Liver (tissue), 8 donors: ENCODE measurements at regions not wholly inside any gene's neighbourhood (a gene's known extent, or its start where the extent isn't known, plus 50 kb on each side); places are given as distances from the start of the nearest gene placed in this dataset.

Experiments used
- DNase-seq: peaks from one replicate; pipeline ENCODE4 v3.0.0-alpha.2; 2017; ENCODE audit warnings: low spot score
- H3K27ac ChIP-seq, 2 donors: one replicate each; pipeline ENCODE4 v1.7.0; 2013; ENCODE audit warnings: inconsistent platforms in 2 of 2, low read length in 2 of 2, control low read depth in 1 of 2, low read depth in 1 of 2, mild to moderate bottlenecking in 1 of 2
- H3K27me3 ChIP-seq, 4 donors: one replicate each; pipeline versions ENCODE4 v1.6.1 to v1.7.0; 2013; ENCODE audit warnings: low read length in 3 of 4, inconsistent platforms in 1 of 4, mild to moderate bottlenecking in 1 of 4, moderate library complexity in 1 of 4; ENCODE audit not compliant: control insufficient read depth in 4 of 4, insufficient read depth in 4 of 4
- H3K36me3 ChIP-seq, 4 donors: one replicate each; pipeline versions ENCODE4 v1.6.1 to v1.7.0; 2013; ENCODE audit warnings: low read length in 3 of 4, mild to moderate bottlenecking in 3 of 4, low read depth in 1 of 4, moderate library complexity in 1 of 4; ENCODE audit not compliant: control insufficient read depth in 4 of 4, insufficient read depth in 3 of 4
- H3K4me1 ChIP-seq, 4 donors: one replicate each; pipeline versions ENCODE4 v1.6.1 to v1.7.0; 2013; ENCODE audit warnings: low read length in 3 of 4, mild to moderate bottlenecking in 3 of 4, moderate library complexity in 1 of 4; ENCODE audit not compliant: control insufficient read depth in 4 of 4, insufficient read depth in 4 of 4
- H3K4me3 ChIP-seq, 3 donors: one replicate each; pipeline versions ENCODE4 v1.6.1 to v1.7.0; 2013; ENCODE audit warnings: low read length in 3 of 3, control low read depth in 1 of 3, low read depth in 1 of 3, mild to moderate bottlenecking in 1 of 3
- H3K9ac ChIP-seq, 2 donors: one replicate each; pipeline ENCODE4 v1.7.0; 2013; ENCODE audit warnings: low read length in 2 of 2, mild to moderate bottlenecking in 2 of 2, moderate library complexity in 2 of 2, control low read depth in 1 of 2, low read depth in 1 of 2
- H3K9me3 ChIP-seq, 4 donors: one replicate each; pipeline versions ENCODE4 v1.6.1 to v1.7.0; 2013; ENCODE audit warnings: low read length in 3 of 4; ENCODE audit not compliant: control insufficient read depth in 4 of 4
- EGR1 ChIP-seq, 2 donors: IDR thresholded peaks; 2 replicates each; pipeline ENCODE4 v1.6.1; 2016 to 2018; ENCODE audit warnings: antibody characterized with exemption in 2 of 2, low read depth in 2 of 2
- GABPA ChIP-seq, 2 donors: IDR thresholded peaks in 1 of 2; conservative IDR thresholded peaks in 1 of 2; 2 replicates each; pipeline ENCODE4 v1.6.1; 2016; ENCODE audit warnings: antibody characterized with exemption in 2 of 2, mild to moderate bottlenecking in 1 of 2, moderate library complexity in 1 of 2
- HNF4G ChIP-seq: IDR thresholded peaks from 2 replicates; pipeline ENCODE4 v1.6.1; 2016; ENCODE audit warnings: antibody characterized with exemption
- JUND ChIP-seq, 2 donors: IDR thresholded peaks; 2 replicates each; pipeline ENCODE4 v1.6.1; 2016; ENCODE audit warnings: antibody characterized with exemption in 2 of 2
- NR2F2 ChIP-seq: IDR thresholded peaks from 2 replicates; pipeline ENCODE4 v1.6.1; 2016; ENCODE audit warnings: antibody characterized with exemption
- RAD21 ChIP-seq, 2 donors: IDR thresholded peaks; 2 replicates each; pipeline ENCODE4 v1.6.1; 2016; ENCODE audit warnings: antibody characterized with exemption in 2 of 2, mild to moderate bottlenecking in 2 of 2
- RXRA ChIP-seq, 2 donors: IDR thresholded peaks; 2 replicates each; pipeline ENCODE4 v1.6.1; 2017 to 2018; ENCODE audit warnings: antibody characterized with exemption in 2 of 2, mild to moderate bottlenecking in 1 of 2
- SP1 ChIP-seq: IDR thresholded peaks from 2 replicates; pipeline ENCODE4 v1.6.1; 2018; ENCODE audit warnings: antibody characterized with exemption, mild to moderate bottlenecking
- TAF1 ChIP-seq: conservative IDR thresholded peaks from 2 replicates; pipeline ENCODE4 v1.6.1; 2016; ENCODE audit warnings: antibody characterized with exemption, mild to moderate bottlenecking
- WGBS: extraction: QIAGEN DNeasy Blood & Tissue Kit; methylation state at CpG from one replicate; pipeline ENCODE4 v1.1.7; 2013; 5-methylcytosine and 5-hydroxymethylcytosine counted together
- TF ChIP-seq, protein P1 (sequence below): IDR thresholded peaks from 2 replicates; pipeline ENCODE4 v1.6.1; 2016; ENCODE audit warnings: antibody characterized with exemption, mild to moderate bottlenecking
- TF ChIP-seq, protein P2 (sequence below): IDR thresholded peaks from 2 replicates; pipeline ENCODE4 v1.6.1; 2016; ENCODE audit warnings: antibody characterized with exemption
- TF ChIP-seq, protein P3 (sequence below): IDR thresholded peaks from 2 replicates; pipeline ENCODE4 v1.6.1; 2016; ENCODE audit warnings: antibody characterized with exemption
- TF ChIP-seq, protein P4 (sequence below): fragments of 150-350 bp; IDR thresholded peaks from 2 replicates; pipeline ENCODE4 v1.5.1; 2017; ENCODE audit warnings: improper control_type of control experiment, low read depth, low read length; ENCODE audit not compliant: missing input control
- TF ChIP-seq, protein P5 (sequence below): IDR thresholded peaks from 2 replicates; pipeline ENCODE4 v1.6.1; 2016; ENCODE audit warnings: antibody characterized with exemption
- donor health status: healthy.
- donor health status: healthy.
- donor health status: healthy.
- donor health status: healthy.
- donor health status: healthy.

DNA sequence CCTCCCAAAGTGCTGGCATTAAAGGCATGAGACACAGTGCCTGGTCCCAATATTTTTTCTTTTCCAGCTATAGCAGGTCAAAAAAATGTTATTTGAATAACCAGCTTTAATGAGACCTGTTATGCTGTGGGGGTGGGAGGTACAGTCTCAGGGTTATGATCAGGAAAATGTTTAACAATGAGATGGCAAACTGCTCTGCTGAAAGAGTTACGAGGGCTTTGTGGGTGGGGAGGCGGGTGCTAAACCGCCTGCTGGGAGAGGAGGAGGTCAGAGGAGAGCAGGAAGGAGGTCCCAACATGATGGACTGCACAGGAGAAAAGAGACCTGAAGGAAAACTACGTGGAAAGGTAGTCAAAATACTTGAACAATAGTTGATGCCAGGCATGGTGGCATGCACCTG, 126.0 kb upstream of the B3GALT2 start (continued):
- TF ChIP-seq, protein P1, sequence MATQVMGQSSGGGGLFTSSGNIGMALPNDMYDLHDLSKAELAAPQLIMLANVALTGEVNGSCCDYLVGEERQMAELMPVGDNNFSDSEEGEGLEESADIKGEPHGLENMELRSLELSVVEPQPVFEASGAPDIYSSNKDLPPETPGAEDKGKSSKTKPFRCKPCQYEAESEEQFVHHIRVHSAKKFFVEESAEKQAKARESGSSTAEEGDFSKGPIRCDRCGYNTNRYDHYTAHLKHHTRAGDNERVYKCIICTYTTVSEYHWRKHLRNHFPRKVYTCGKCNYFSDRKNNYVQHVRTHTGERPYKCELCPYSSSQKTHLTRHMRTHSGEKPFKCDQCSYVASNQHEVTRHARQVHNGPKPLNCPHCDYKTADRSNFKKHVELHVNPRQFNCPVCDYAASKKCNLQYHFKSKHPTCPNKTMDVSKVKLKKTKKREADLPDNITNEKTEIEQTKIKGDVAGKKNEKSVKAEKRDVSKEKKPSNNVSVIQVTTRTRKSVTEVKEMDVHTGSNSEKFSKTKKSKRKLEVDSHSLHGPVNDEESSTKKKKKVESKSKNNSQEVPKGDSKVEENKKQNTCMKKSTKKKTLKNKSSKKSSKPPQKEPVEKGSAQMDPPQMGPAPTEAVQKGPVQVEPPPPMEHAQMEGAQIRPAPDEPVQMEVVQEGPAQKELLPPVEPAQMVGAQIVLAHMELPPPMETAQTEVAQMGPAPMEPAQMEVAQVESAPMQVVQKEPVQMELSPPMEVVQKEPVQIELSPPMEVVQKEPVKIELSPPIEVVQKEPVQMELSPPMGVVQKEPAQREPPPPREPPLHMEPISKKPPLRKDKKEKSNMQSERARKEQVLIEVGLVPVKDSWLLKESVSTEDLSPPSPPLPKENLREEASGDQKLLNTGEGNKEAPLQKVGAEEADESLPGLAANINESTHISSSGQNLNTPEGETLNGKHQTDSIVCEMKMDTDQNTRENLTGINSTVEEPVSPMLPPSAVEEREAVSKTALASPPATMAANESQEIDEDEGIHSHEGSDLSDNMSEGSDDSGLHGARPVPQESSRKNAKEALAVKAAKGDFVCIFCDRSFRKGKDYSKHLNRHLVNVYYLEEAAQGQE, result no peak
- TF ChIP-seq HNF4G, result no peak
- TF ChIP-seq NR2F2, result no peak
- TF ChIP-seq, protein P2, sequence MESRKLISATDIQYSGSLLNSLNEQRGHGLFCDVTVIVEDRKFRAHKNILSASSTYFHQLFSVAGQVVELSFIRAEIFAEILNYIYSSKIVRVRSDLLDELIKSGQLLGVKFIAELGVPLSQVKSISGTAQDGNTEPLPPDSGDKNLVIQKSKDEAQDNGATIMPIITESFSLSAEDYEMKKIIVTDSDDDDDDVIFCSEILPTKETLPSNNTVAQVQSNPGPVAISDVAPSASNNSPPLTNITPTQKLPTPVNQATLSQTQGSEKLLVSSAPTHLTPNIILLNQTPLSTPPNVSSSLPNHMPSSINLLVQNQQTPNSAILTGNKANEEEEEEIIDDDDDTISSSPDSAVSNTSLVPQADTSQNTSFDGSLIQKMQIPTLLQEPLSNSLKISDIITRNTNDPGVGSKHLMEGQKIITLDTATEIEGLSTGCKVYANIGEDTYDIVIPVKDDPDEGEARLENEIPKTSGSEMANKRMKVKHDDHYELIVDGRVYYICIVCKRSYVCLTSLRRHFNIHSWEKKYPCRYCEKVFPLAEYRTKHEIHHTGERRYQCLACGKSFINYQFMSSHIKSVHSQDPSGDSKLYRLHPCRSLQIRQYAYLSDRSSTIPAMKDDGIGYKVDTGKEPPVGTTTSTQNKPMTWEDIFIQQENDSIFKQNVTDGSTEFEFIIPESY, result no peak
- TF ChIP-seq RXRA (IDR thresholded peaks at IDR 0.05), result no peak

DNA sequence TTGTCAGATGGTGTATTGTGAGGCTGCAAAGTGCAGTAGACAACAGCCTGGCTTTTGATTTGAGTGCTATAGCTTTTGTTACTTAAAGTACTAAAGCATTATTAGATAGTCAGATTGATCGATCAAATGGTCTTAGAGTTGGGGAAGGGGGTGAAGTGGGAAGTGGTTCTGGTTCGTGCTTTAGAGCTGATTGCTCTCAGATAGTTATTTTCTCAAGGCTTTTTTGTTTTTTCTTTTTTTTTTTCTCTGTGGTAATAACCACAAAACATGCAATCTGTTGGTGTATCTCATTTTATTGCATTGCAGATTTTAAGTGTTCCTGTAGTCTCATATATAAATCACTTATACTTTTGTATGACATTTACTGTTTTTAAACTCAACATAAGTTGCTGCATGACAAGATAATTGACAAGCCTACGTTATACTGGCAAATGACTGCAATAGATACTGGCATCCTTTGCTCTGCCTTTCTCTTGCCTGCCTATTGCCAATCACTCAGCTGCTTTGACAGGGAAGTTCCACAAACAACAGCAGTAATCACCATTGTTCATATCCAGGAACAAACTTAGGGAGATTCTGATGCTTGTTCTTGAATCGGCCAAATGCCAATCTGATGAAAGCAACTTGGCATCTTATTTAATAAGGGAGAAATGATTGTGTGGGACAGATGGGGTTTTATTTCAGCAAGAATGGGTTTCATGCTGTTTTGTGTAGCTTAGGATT, 125.0 kb upstream of the B3GALT2 start:
- Histone ChIP-seq H3K36me3 (no peaks in the 10 kb centered on the region), H3K27me3 (no peaks in the 10 kb centered on the region), H3K9ac (no peak overlapping the region), H3K27ac (no peak overlapping the region), H3K9me3 (no peaks in the 10 kb centered on the region), H3K4me1 (no peaks in the 10 kb centered on the region), H3K4me3 (no peak overlapping the region)
- DNase-seq, result no peak
- no peak for TF ChIP-seq EGR1 (IDR thresholded peaks at IDR 0.05; ENCODE audit: low read depth in 2 of 2)
- no peak for TF ChIP-seq HNF4G
- TF ChIP-seq RAD21 (IDR thresholded peaks at IDR 0.05), result no peak
- TF ChIP-seq, protein P3, sequence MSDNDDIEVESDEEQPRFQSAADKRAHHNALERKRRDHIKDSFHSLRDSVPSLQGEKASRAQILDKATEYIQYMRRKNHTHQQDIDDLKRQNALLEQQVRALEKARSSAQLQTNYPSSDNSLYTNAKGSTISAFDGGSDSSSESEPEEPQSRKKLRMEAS, result no peak
- no peak for TF ChIP-seq NR2F2
- TF ChIP-seq, protein P4, sequence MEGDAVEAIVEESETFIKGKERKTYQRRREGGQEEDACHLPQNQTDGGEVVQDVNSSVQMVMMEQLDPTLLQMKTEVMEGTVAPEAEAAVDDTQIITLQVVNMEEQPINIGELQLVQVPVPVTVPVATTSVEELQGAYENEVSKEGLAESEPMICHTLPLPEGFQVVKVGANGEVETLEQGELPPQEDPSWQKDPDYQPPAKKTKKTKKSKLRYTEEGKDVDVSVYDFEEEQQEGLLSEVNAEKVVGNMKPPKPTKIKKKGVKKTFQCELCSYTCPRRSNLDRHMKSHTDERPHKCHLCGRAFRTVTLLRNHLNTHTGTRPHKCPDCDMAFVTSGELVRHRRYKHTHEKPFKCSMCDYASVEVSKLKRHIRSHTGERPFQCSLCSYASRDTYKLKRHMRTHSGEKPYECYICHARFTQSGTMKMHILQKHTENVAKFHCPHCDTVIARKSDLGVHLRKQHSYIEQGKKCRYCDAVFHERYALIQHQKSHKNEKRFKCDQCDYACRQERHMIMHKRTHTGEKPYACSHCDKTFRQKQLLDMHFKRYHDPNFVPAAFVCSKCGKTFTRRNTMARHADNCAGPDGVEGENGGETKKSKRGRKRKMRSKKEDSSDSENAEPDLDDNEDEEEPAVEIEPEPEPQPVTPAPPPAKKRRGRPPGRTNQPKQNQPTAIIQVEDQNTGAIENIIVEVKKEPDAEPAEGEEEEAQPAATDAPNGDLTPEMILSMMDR, result no peak
- TF ChIP-seq, protein P1, result no peak
- TF ChIP-seq, protein P2, result no peak
- TF ChIP-seq, protein P5, sequence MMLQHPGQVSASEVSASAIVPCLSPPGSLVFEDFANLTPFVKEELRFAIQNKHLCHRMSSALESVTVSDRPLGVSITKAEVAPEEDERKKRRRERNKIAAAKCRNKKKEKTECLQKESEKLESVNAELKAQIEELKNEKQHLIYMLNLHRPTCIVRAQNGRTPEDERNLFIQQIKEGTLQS, result no peak
- TF ChIP-seq GABPA (IDR thresholded peaks at IDR 0.05 in 1 of 2, conservative IDR thresholded peaks at IDR 0.05 in 1 of 2), result no peak
- no peak for TF ChIP-seq TAF1
- no peak for TF ChIP-seq JUND (IDR thresholded peaks at IDR 0.05)
- no peak for TF ChIP-seq SP1
- WGBS, result 61% methylated on average over 4 of the region's 4 CpGs
